ENCODE measurements at regions not wholly inside any gene's neighbourhood (a gene's known extent, or its start where the extent isn't known, plus 50 kb on each side); places are given as distances from the start of the nearest gene placed in this dataset.

DNA sequence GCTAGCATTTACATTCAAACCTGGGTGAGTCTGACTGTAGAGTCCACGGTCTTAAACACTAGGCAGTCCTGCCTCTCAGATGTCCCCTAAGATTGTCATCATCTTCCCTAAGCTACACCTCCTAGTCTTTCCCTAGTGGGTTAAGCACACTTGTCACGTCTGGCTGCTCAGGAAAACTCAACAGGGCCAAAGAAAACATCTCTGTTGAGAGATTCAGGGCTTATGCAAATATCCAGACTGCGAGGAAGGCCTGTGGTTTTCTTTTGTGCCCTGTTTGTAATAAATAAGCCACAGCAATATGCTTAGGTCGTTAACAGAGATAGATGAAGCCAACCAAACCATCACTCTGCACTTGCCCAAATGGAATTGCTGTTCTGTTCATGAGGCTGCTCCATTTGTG lies 472.6 kb upstream of the DEPDC1 start:
- no peak for DNase-seq

DNA sequence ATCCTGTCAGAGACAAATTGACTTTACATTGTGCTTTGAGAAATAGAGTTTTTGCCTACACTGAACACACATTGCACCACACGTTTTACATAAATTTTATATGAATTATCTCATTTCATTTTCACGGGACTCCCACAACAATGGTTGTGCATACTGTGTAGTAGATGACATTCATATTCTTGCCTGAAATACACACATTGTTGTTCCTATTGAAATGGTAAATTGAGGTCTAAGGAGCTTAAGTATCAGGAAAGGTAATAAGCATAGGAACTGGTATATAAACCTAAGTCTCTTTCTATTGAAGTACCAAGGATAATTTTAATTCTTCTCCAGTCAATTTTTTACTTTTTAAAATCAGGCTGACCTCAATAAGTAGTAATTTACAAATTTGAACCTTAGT lies 473.7 kb upstream of the DEPDC1 start:
- no peak for DNase-seq

DNA sequence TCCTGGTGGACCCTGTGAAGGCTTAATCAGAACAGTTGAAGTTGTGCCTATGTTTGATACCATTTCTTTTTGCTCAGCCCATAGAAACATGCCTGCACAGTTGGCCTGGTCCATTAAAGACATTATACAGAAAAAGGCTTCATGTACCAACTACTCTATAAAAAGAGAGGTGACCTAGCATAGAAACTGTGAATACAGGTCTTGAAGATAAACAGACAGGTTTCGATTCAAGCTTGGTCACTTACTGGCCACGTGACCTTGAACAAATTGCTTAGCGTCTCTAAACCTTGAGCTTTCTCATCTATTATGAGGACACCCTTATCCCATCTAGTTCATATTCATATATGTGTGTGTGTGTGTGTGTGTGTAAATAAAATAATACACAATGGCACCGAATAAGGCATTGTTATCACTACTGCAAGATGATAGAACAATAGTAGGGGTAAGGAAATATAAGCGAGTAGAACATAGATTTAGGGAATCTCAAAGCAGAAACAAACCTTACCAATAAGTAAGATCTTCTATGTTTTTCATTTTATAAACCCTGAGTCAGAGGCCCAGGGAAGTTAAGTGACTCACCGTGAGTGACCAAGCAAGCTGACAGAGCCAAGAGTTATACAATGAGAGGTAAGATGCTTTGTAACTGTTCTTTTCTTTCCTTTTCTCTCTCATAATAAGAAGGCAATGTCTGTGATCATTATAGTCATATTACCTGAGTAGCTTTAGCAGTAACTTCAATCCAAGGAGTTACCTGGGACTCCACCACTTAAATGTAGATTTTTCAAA lies 476.8 kb upstream of the DEPDC1 start:
- DNase-seq: no peak

DNA sequence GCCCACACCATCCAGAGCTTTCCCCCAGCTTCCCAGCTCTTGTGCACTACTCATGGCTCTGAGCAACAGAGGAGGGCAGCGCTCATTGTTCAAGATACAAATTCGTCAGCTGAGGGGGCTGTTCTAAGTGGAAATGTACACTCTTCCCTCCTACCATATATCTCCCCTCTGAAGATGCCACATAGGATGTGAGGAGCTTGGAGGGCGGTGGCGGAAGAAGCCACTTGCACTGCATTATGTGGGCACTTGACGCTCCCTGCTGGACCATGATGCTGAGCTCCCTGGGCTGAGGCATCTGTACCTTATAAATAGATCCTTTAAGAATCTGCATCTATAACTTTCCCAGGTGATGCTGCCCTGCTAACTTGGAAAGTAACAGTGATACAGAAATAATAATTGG lies 477.6 kb upstream of the DEPDC1 start:
- no peak for DNase-seq

DNA sequence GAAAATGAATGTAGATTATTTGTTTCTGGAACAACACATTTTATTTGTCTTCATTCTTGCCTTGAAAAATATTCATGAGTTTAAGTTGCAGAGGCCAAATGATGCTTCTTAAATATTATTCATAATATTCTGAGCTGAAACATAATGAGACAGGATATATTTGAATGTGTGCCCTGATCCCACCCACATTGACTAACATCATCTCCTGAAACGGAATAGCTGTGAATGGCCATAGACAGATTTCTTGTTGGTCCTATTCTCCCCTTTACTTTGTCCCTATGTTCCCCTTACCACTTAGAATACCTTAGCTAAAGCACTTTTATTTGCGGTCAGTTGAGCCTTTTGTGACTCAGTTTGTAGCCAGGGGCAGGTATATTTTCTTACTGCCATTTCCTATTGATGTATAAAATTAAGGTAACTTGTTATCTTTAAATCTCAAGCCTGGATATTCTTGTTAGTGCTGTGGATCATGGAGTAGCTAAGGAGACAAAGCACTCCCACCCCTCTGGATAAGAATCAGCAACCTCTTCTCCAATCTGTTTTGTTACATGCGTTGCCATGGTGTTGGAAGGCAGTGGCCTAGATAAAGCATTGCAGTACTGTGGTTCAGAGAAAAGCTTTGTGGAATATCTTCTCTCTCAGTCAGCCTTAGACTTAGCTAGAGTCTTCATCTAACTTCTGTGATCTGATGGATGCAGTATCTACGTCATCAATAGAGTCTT lies 478.5 kb upstream of the DEPDC1 start:
- DNase-seq: no peak

DNA sequence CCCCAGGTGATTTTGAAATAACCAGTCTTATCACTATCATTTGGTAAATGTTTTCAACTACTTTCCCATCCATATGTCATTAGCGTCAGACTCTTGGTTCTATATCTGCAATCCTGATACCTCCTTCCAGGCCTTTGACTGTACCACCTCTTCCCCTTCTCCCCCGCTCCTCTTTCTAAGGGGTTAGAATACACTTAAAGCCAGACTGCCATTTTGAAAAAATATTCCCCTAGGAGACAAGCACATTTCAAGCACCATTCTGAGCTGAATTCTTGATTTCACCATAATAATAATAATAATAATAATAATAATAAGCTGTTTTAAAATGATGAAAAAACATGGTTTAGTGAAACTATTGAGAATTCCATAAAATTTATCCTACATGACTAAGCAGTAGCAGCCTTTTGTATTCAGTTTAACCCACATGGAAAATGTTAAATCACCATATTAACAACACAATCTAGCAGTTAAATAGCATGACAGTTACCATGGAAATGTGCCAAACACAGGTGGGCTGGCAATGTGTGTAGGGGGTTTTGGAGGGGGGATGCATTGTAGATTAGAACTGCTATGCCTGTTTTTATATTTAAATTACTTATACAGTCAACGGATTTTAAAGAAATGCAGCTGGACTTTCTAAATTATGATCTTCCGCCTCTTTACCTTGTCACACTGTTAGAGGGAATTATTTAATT lies 480.2 kb upstream of the DEPDC1 start:
- DNase-seq: no peak

DNA sequence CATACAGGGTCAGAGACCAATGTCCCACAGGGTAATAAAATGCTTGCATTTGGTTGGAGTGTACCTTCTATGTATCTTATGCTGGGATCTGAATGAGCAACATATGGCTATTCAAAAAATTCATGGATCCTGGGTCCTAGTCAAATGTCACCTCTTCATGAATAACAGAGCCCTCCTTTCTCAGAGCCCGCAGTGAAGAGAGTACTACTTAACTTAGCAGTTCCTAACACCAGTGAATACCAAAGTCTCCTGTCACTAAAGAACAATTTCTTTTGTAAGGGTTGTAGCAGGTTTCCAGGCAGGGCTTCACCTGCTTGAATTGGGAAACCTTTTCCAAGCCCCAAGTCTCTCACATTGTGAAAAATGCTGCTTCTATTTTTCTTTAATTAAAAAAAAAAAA lies 483.0 kb upstream of the DEPDC1 start:
- DNase-seq: no peak

DNA sequence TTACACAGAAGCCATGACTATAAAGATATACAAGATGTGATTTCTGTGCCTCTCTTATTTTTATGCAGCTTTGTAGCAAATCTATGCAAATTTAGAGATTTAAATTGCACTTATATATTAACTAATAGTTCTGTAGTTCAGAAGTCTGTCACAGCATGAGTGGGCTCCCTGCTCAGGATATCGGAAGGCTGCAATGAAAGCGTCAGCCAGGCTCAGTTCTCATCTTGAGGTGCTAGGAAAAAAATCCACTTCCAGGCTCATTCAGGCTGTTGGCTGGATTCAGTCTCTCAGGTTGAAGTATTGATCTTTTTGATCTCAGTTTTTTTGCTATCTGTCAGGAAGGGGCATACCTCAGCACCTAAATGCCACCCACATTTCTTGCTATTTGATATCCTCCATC lies 487.4 kb upstream of the DEPDC1 start:
- DNase-seq: no peak

DNA sequence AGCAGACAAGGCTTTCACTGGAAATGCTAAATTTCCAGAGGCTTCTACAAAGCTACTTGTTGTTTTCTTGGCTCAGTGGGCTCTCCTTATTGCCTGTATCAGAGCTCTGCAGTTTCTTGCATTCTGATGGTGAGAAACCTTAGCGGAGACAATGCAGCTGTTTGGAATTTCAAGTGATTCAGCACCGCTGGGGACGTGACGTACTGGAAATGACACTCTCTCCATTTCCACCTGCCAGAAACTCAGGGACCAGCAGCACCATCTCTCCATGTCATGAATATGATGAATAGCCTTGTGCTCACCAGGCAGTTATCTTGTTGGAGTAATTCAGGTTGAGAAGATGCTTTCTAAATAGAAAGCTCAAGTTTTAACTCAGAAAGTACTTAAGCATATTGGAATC lies 497.2 kb upstream of the DEPDC1 start:
- no peak for DNase-seq

DNA sequence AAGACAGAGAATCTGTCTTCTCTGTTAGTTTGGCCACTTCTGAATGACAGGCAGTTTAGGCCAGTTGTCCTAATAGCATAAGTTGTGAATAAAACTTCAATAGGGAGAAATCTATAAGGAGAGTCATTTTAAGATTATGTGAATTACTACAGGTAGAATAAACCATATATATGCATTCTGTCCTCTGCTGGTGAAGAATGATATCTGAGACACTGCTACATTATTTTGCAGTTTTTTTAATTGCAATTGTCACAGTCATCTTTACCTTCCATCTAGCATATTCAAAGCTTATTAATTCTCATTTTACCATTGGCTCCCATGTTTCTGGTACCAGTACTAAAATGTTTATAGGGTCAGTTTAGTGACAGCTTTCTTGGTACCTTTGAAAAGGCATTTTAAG lies 519.6 kb upstream of the DEPDC1 start:
- DNase-seq: no peak

DNA sequence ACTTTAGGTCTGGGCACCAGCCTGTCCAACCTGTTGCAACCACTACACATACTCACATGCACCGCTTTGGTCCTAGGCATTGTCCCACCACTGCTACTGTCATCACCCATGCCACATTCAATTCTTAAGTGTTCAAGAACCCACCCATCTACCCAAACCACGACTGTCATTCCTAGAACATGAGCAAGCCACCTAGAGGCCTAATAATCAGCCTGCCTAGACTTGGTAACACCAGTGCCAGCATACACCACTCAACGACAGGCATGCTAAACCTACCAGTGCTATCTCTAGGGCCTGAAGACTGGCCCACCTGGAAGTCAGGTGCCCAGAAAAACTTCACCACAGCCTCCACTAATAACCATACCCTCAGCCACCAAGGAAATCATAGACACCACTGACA lies 532.8 kb upstream of the DEPDC1 start:
- no peak for DNase-seq

DNA sequence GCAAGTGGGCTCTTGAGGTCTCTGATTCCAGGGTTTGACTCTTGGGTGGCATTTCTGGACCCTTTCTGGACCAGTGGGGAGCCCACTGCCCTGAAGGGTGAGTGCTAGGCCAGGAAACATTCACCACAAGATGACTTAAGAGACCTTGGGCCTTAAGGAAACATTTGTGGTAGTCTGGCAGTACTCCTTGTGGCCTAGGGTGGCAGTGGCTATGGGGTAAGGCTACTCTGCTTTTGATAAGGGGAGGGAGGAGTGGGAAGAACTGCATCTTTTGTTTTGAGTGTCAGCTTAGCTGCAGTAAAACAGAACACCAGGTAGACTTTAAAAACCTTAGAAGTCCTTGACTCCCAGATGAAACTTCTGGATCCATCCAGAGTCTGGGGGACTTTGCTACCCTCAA lies 529.3 kb upstream of the LRRC7 start:
- no peak for DNase-seq

DNA sequence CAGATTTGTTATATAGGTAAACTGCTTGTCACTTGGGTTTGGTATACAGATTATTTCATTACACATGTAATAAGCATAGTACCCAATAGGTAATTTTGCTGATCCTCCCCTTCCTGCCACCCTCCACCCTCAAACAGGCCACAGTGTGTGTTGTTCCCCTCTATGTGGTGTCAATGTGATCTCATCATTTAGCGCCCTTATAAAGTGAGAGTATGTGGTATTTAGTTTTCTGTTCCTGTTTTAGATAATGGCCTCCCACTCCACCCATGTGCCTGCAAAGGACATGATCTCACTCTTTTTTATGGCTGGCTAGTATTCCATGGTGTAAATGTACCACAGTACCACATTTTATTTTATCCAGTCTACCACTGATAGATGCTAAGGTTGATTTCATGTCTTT lies 522.1 kb upstream of the LRRC7 start:
- DNase-seq: no peak

DNA sequence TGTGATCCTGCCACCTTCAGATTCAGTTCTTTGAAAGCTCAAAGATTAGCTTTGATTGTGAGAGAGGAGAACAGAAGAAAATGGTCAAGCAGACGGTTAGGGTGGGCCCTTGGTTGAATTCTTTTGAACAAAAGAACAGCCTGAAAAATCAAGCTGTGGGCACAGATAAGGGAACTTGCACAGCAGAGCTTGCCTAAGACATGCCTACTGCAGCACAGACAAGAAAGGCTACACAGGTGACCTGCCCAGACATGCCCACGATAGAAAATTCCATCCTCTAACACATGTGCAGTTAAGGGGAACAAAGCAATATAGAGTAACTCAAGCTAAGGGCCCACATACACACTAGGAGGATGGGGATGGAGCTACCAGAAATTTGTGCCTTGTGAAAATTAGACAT lies 512.5 kb upstream of the LRRC7 start:
- DNase-seq: no peak

DNA sequence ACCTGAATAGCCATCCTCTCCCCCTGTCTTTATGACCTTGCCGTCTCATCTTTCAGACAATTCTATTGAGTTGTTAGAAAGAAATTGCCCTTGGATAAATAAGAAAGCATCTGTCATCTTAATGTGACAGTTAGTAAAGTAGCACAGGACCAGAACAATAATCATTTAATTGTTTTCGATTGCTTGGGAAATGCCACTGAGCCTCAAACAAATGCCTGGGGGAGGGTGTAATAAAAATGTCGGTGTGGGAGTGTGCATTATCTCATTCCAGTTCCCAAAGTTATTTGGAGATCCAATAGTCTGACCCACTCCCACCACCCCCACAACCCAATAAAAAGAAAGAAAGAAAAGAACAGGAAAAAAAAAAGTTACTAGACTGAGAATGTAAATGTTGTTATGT lies 509.3 kb upstream of the LRRC7 start:
- no peak for DNase-seq

DNA sequence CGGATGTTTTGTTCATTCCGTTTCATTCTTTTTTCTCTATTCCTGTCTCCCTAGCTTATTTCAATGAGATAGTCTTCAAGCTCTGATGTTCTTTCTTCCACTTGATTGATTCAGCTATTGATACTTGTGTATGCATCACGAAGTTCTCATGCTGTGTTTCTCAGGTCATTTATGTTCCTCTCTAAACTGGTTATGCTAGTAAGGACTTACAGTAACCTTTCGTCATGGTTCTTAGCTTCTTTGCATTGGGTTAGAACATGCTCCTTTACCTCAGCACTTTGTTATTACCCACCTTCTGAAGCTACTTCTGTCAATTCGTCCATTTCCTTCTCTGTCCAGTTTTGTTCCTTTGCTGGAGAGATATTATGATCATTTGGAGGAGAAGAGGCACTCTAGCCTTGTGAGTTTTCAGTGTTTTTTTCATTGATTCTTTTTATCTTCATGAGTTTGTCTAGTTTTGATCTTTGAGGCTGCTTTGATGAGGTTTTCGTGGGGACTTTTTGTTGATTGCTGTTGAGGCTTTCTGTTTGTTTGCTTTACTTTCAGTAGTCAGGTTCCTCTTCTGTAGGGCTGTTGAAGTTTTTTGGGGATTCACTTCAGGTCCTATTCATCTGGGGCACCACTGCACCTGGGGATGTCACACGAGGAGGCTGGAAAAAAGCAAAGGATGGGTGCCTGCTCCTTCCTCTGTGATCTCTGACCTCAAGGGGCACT lies 496.9 kb upstream of the LRRC7 start:
- no peak for DNase-seq

DNA sequence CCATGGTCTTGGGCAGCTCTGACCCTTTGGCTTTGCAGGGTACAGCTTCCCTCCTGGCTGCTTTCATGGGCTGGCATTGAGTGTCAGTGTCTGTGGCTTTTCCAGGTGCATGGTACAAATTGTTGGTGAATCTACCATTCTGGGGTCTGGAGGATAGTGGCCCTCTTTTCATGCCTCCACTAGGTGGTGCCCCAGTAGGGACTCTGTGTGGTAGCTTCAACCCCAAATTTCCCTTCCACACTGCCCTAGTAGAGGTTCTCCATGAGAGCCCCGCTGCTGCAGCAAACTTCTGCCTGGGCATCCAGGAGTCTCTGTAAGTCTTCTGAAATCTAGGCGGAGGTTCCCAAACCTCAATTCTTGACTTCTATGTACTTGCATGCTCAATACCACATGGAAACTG lies 494.5 kb upstream of the LRRC7 start:
- DNase-seq: no peak

DNA sequence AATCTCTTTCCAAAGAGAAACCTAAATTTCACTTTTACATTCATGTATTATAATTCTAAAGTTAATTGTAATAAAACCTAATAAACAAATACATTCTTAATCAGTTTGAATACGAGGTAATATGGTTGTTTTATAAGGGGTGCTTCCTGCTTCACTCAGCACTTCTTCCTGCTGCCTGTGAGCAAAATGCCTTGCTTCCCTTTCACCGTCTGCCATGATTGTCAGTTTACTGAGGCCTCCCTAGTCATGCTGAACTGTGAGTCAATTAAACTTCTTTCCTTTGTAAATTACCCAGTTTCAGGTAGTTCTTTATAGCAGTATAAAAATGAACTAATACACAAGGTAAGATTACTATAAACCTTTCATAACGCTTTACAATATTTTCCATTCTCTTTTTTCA lies 491.1 kb upstream of the LRRC7 start:
- no peak for DNase-seq

DNA sequence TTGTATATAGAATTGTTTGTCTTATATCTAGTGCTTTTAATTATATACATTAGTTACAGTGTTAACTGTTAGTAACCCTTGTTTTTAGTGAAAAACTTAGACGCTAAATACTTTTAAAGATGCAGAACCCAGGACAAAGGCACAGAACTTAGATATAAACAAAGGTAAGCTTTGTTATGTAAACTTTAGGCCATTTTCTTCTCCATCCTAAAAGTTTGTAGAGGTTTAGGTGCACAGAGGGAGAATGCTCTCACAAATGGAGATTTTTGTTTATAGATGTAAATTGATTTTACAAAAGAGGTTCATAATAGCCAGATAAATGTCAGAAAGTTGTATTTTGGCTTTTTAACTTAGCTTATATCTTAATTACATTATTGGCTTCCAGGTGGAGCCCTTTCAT lies 490.5 kb upstream of the LRRC7 start:
- no peak for DNase-seq

DNA sequence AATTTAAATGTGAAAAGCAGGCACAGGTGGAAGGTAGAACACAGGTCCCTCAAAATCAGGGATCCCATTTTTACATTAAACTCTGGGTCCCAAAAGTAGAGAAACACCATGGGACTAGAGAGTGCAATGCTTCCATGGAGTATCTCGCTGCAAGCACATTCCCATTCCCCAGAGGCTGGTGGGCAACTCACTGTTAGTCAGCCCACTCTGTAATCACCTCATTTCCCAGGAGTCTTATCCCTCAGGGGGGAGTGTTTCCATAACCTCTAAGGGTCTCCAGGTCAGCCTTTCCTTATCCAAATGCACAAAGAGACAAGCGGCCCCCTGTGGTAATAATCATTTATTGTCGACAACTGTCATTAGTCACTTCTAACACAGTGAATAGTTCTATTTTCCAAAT lies 490.1 kb upstream of the LRRC7 start:
- no peak for DNase-seq

DNA sequence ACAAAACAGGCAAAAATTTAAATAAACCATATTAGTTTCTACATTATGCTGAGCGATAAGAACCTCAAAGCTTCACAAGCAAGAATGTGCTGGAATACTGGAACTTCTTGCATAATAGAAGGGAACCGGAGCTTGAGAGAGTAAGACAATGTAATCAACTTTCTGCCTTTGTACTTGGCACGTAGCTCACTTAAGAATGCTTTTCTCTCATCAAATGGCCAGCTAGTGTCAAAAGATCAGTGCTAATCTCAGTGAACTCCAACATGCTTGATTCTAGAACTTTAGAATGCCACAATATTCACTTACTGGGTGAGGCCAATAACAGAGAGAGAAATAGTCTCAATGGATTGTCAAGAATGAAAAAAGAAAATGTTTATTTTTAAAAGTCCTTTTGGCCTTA lies 486.1 kb upstream of the LRRC7 start:
- DNase-seq: no peak

DNA sequence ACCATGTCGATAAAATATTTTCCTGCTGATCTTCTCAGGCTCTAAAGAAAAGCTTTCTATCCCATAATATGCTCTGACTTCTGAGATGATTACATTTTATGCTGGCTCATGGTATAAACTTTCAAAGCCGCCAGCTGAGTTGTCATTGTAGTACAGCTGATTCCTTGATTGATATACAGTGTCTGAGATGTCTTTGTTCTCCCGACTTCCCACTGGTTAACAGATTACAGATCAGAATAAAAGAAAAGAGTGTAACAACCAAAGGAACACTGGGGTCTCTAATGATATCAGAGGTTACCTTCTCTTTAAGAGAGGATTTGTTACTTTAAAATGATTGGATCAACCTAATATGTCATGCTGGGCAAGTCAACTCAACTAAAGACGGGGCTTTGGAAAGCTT lies 485.4 kb upstream of the LRRC7 start:
- DNase-seq: no peak

DNA sequence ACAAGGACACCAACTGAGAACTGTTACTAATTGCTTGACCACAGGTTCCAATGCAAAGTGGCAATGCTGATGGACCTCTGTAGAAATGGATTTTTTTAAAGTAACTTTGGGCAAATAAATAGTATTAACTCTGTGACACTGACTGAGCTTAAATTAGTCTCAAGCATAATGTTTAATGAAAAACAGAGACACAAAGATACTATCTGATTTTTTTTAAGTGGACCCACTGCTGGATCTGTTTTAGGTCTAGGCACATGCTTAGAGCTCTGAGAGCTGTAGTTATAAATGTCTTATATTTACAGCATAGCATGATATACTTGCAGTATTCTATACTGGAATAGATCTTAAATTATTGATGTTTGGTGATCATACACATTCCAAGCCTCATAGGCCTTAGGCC lies 481.6 kb upstream of the LRRC7 start:
- DNase-seq: no peak

DNA sequence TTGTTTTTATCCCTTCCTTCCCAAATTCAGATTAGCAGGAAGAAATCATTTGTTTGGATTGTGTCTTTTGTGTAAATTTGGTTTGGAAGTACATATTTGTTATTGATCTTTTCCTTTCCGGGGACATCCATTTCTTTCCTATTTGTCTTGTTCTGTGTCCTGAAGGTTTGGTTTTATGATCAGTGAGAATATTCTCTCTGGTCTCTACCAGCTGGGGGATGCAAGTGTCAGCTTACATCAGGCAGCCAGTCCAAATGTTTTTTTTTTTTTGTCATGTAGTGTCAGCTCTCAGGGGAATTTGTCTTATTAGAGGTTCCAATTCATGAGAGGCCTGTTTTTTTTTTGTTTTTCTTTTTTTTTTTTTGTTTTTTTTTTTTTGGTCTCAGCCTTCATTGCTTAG lies 479.2 kb upstream of the LRRC7 start:
- no peak for DNase-seq

Data from NCI-H1417 treated with DMSO at 0.1 percent for 48 hours (cell line).